Kidney capillary endothelial cell (primary cell): ENCODE measurements at regions not wholly inside any gene's neighbourhood (a gene's known extent, or its start where the extent isn't known, plus 50 kb on each side); places are given as distances from the start of the nearest gene placed in this dataset.

Experiments used
- DNase-seq: peaks from one replicate; pipeline ENCODE4 v3.0.0-alpha.2; 2018; ENCODE audit warnings: low spot score

DNA sequence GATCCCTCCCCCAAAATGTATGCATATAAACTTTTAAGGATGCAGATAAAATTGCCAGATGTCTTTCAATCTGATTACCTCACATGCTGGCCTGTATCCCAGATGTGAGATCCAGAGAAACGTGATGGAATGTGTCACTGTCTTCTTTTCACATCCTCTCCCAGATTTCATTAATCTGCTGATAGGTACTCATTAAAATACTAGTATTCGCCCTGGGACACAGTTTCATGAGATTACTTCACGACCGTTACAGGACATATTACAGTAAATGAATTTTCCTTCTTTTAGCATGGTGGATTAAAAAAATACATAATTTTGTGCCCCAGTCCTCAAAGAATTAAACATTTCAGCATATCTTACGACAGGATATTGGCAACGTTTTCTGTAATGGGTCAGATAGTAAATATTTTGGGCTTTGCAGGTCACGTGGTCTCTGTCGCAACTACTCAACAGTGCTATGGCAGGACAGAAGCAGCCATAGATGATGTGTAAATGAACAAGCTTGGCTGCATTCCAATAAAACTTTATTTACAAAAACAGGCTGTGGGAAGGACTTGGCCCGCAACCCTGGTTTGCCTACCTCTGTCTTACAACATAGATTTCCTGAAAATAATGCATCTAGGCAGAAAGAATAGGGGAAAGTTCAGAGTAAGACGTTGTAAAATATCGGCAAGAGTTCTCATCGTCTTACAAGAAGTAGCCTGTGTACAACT is 156.0 kb upstream of the DIO3 start:
- no peak for DNase-seq

- no peak for DNase-seq
Measured at GRCh38 chr14:101406921-101407320, 154.4 kb upstream of the DIO3 start.

DNA sequence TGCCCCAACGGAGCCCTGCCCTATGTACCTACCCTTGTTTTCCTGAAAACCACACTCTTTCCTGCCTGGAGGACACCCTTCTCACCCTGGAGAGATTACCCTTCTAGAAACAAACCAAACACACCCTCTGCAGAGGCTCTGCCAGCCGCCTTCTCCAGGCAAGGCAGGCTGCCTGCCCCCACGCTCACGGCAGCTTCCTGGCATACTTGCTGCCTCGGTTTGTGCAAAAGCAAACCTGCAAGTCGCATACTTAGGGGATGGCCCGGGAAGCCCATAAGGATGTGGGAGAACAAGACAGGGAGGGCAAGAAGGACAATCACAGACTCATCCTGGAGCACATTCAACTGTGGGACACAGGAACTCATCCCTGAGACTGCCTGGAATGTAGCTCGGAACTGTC is 154.0 kb upstream of the DIO3 start:
- no peak for DNase-seq

GRCh38 chr14:101408077-101408831 is 153.0 kb upstream of the DIO3 start:
- DNase-seq, result no peak

DNA sequence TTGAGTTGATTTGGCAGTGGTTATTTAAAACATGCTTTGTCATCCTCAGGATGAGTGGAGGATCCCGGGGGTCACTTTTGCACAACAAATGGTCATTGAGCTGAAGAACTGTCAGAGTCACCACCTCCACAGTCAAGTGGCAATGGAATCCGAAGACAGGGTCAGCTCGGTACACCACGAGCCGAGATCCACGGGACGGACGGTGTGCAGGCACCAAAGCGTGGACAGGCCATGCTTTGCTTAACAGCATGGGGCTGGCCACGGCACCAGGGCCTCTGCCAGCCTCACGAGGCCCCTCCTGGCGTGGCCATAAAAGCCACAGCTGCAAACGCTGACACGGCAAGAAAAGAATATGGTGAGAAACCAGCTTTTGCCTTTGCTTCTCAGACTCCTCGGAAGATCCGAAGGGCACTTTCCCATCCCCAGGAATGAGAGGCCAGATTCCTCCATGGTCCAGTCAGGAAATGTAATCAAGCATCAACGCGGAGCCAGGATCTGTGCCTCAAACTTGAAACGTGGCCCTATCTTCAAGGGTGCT is 152.2 kb upstream of the DIO3 start:
- no peak for DNase-seq

- no peak for DNase-seq
Measured at GRCh38 chr14:101410126-101410525, 151.2 kb upstream of the DIO3 start.

- DNase-seq, result no peak
Measured at GRCh38 chr14:101411151-101411550, 150.1 kb upstream of the DIO3 start.

DNA sequence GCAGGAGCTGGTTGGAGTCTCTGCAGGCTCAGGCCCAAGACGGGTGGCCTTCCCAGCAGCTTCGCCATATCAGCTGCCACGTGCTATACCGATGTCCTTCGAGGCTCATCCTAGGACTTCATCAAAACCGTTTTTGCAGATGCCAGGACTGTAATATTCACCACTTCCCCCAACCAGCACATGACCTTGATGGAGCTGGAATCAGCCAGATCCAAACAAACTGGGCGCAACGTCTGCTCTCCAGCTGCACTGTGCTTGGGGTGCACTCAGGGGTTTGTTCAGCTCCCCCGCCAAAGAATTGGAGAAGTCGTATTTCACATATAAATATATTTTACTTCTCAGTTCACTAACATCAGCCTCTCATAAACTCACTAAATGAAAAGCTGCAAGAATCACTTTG is 149.5 kb upstream of the DIO3 start:
- DNase-seq, result no peak

- no peak for DNase-seq
Measured at GRCh38 chr14:101412739-101413138, 148.6 kb upstream of the DIO3 start.

DNA sequence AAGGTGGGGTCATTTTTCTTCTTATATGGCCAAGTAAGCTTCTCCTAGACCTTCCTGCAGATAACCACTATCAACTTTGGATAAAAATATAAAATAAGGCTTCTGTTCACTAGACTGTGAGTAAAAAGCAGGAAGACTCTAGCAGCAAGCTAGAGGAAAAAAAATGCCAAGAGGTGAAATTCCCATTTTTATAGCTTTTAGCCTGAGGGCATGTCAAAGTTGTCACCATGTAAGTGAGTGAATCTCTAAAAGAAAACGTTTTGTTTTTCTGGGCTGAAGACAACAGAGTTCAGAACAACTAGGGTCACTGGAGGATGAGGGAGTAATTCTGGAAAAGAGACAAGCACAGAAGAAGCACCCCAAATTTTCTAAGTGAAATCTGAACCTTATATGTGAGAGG is 143.9 kb upstream of the DIO3 start:
- no peak for DNase-seq

DNA sequence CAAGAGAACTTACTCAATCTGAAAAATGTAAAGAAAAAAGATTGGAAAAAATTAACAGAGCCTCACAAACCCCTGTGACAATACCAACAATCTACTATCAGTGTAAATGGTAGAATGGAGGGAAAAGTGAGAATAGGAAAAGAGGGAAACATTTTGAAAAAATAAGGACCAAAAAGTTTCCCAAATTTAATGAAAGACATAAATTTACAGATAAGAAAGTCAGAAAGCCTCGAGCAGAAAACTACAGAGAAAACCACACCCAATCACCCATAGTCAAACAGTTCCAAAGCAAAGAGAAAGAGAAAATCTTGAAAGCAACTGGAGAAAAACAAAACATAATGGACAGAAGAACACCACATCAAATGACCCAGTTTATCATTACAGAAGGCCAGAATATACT is 142.7 kb upstream of the DIO3 start:
- DNase-seq, result no peak

GRCh38 chr14:101426466-101426865 is 134.8 kb upstream of the DIO3 start:
- DNase-seq, result no peak

GRCh38 chr14:101428409-101428808 is 132.9 kb upstream of the DIO3 start:
- no peak for DNase-seq

- no peak for DNase-seq
Measured at GRCh38 chr14:101435546-101435945, 125.7 kb upstream of the DIO3 start.

DNA sequence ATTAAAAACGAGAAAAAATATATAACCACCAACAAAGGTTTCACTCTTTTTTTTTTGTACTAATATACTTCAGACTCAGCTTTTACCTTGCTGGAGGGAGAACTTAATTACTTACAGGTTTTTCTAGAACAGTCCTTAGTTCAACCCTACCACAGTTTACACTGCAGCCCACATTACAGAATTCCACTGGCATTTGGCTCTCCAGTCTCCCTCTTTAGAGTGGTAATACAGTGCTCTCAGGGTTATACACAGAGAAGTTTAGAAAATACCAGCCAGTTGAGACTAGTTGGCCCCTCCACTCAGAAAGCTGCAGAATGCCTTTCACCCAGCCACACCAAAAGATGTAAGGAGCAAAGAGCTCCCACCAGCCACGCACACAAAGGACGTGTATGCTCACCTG is 122.3 kb upstream of the DIO3 start:
- DNase-seq, result no peak

DNA sequence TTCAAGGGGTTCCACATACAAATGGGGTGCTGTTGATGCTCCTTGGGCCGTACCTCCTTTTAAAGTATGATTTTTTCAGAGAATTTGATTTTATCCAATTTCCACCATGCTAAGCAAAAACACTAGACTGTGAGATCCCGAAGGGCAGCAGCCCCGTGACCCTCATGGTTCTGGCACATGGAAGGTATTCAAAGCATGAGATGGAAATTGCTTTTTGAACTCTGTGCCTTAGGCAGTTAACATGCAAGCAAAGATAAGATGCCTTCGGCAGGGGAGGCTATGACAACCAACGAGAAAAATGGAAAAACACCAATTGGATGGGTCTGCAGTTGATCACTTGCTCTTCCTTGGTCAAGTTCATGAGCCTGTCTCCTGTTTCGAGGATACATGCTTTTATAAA is 120.8 kb upstream of the DIO3 start:
- DNase-seq, result no peak

DNA sequence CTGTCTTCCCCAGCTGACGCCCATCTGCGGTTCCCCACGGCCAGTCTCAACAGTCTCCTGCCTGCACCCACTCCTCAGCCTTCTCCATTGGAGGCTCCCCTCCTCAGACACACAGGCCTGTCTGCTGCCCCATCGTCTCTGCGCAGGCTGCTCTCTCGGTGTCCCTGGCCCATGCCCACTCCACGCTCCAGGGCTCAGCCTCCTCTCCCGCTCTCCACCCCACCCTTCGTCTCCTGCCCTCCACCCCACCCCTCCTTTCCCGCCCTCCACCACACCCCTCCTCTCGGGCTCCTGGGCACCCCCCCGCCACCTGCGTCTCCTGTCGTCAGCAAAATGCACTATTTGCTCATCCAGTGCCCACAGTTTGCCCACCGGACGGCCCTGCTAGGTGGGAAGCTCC is 119.6 kb upstream of the DIO3 start:
- DNase-seq, result no peak

DNA sequence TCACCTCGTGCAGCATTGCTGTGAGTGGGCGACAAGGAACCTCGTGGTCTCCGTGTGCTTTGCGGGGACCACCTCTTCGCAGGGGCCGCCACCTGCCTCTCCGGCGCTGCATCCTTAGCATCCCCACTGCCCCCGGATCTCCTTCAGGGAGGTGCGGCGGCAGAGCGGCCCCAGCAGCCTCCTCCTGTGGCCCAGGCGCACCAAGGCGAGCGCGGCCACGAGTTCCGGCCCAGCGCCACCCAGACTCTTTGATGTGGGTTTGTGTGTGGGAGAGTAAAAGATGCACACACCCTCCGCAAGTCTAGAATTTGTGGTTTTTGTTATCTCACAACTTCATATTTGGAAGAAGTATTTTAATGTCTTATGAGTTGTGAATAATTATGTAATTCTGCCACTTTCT is 118.8 kb upstream of the DIO3 start:
- DNase-seq, result no peak

GRCh38 chr14:101444116-101444515 is 117.2 kb upstream of the DIO3 start:
- DNase-seq, result no peak

DNA sequence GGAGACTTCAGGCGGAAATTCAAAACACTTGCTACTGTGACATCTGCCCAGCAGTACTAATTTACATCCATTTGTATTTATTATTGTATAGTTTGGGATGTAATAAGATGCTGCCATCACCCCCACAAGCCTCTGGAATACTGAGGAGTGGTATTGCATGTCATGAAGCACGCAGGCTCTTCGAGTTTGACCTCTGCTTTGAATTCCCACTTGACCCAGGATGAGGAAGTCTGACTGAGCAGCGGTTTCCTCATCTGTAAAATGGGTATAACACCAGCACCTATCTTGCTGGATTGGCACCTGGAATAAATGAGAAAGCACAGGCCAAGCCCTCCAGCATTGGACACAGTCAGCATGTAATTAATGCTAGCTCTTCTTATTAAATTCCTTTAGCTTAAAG is 116.0 kb upstream of the DIO3 start:
- DNase-seq, result no peak

- DNase-seq, result no peak
Measured at GRCh38 chr14:101446387-101446969, 114.8 kb upstream of the DIO3 start.

DNA sequence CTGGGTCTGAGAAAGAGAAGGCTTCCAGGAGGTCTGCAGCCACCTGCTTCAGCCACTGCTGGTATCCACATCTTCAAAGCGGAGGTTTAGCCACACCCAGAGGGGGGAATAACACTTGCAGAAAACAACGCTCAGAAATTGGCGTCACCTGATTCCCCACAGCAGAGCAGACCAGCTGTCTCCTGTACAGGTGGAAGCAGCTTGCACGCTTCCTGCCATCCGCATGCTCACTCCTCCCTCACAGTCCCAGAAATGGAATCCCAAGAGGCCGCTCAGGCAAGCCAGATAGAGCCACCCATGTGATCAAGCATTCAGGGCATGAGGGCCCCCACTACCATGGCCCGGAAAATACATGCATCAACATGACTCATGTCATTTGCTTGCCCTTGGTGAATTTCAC is 112.2 kb upstream of the DIO3 start:
- no peak for DNase-seq

DNA sequence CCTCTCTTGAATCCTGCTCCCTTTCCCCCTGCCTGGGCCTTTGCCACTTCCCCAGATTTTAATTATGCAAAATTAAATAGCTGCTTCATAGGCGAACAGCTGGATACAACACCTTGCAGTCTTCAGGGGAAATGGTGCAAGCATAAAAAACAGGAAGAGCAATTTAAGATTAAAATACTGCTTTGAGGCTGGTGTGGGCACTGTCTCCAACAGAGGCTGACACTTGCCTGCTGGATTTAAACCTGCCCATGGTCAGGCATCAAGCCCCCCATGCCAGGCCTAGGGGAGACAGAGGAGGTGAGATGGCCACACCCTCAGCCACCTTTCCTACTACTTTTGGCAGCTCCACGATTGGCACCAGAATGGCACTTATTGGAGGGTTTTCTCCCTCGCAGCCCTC is 110.1 kb upstream of the DIO3 start:
- no peak for DNase-seq
